ENCODE measurements at regions not wholly inside any gene's neighbourhood (a gene's known extent, or its start where the extent isn't known, plus 50 kb on each side); places are given as distances from the start of the nearest gene placed in this dataset.

- Mint-ChIP-seq H3K27me3 (peaks cover 22% of the 10 kb centered on the region), H3K27ac (no peak overlapping the region), H3K36me3 (ENCODE audit: low read depth) (no peaks in the 10 kb centered on the region), H3K4me3 (no peak overlapping the region), H3K4me1 (no peaks in the 10 kb centered on the region), H3K9me3 (peaks cover 3% of the 10 kb centered on the region)
- no peak for TF ChIP-seq CTCF (IDR thresholded peaks at IDR 0.05)
- DNase-seq (no peak), ATAC-seq (ENCODE audit: low read depth) (no peak)
- ChIA-PET POLR2A (no interaction called here), CTCF (no interaction called here)
- intact Hi-C loops (cut with micrococcal nuclease): no loop called here
Observed at GRCh38 chr14:49425921-49426320, 160.3 kb downstream of the RPS29 start.

- ChIA-PET POLR2A (no interaction called here), CTCF (no interaction called here)
- Mint-ChIP-seq H3K36me3 (ENCODE audit: low read depth) (no peaks in the 10 kb centered on the region), H3K27ac (no peak overlapping the region), H3K4me3 (no peak overlapping the region), H3K27me3 (peaks cover 23% of the 10 kb centered on the region), H3K9me3 (no peaks in the 10 kb centered on the region), H3K4me1 (no peaks in the 10 kb centered on the region)
- DNase-seq: no peak
- intact Hi-C loops (cut with micrococcal nuclease): no loop called here
- no peak for TF ChIP-seq CTCF (IDR thresholded peaks at IDR 0.05)
- no peak for ATAC-seq (ENCODE audit: low read depth)
Observed at GRCh38 chr14:49424436-49425331, 161.5 kb downstream of the RPS29 start.

GRCh38 chr14:49420201-49420600 lies 166.0 kb downstream of the RPS29 start:
- no peaks in the 10 kb centered on the region for H3K9me3 Mint-ChIP-seq
- no peak overlapping the region for H3K4me3 Mint-ChIP-seq
- H3K27ac Mint-ChIP-seq: no peak overlapping the region
- no peak for DNase-seq
- no peaks in the 10 kb centered on the region for H3K36me3 Mint-ChIP-seq (ENCODE audit: low read depth)
- no peak for TF ChIP-seq CTCF (IDR thresholded peaks at IDR 0.05)
- POLR2A ChIA-PET: no interaction called here
- H3K4me1 Mint-ChIP-seq: no peaks in the 10 kb centered on the region
- CTCF ChIA-PET: no interaction called here
- no peak for ATAC-seq (ENCODE audit: low read depth)
- peaks cover 28% of the 10 kb centered on the region for H3K27me3 Mint-ChIP-seq
- intact Hi-C loops (cut with micrococcal nuclease): no loop called here

- DNase-seq (no peak), ATAC-seq (ENCODE audit: low read depth) (no peak)
- H3K4me3 Mint-ChIP-seq: no peak overlapping the region
- H3K27ac Mint-ChIP-seq: no peak overlapping the region
- no peaks in the 10 kb centered on the region for H3K36me3 Mint-ChIP-seq (ENCODE audit: low read depth)
- peaks cover 22% of the 10 kb centered on the region for H3K27me3 Mint-ChIP-seq
- TF ChIP-seq CTCF (IDR thresholded peaks at IDR 0.05): no peak
- CTCF ChIA-PET: no interaction called here
- POLR2A ChIA-PET: no interaction called here
- intact Hi-C loops (cut with micrococcal nuclease): no loop called here
- no peaks in the 10 kb centered on the region for H3K9me3 Mint-ChIP-seq
- no peaks in the 10 kb centered on the region for H3K4me1 Mint-ChIP-seq
Observed at GRCh38 chr14:49418789-49419188, 167.4 kb downstream of the RPS29 start.

GRCh38 chr14:49417790-49418189 lies 168.4 kb downstream of the RPS29 start:
- ChIA-PET CTCF (no interaction called here), POLR2A (no interaction called here)
- no peak overlapping the region for H3K27ac Mint-ChIP-seq
- no peaks in the 10 kb centered on the region for H3K36me3 Mint-ChIP-seq (ENCODE audit: low read depth)
- H3K27me3 Mint-ChIP-seq: peaks cover 20% of the 10 kb centered on the region
- no peaks in the 10 kb centered on the region for H3K9me3 Mint-ChIP-seq
- DNase-seq: no peak
- TF ChIP-seq CTCF (IDR thresholded peaks at IDR 0.05): no peak
- no peaks in the 10 kb centered on the region for H3K4me1 Mint-ChIP-seq
- no peak for ATAC-seq (ENCODE audit: low read depth)
- intact Hi-C loops (cut with micrococcal nuclease): no loop called here
- H3K4me3 Mint-ChIP-seq: no peak overlapping the region
